Umbilical cord (tissue), 1 donor: ENCODE measurements at regions not wholly inside any gene's neighbourhood (a gene's known extent, or its start where the extent isn't known, plus 50 kb on each side); places are given as distances from the start of the nearest gene placed in this dataset.

Source experiments
- DNase-seq: peaks from one replicate; pipeline ENCODE4 v3.0.0-alpha.2; 2015; ENCODE audit warnings: low spot score

GRCh38 chr5:73230264-73231245, 57.6 kb downstream of the TMEM174 start:
- no peak for DNase-seq

DNA sequence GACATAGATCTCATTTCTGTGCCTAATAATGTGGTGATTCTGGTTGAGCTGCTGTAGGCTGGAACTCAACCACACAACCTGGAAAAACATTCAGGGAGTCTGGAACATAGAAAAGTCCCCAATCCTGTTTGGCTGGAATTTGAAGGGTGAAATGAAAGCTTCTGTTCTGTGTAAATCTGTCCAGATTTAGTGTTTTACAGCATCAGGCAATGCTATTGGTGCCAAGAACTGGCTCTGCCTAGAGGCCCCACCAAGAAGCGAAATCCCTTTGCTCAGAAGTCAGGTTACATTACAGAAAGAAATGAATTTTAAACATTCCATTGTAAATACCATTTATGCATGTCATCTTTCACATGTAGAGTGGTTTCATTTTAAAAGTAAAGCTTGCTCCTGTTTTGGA, 56.3 kb downstream of the TMEM174 start:
- DNase-seq = peak; percentile 88

GRCh38 chr5:73228052-73228451, 55.1 kb downstream of the TMEM174 start:
- no peak for DNase-seq
